WTC11 (cell line): ENCODE measurements at regions not wholly inside any gene's neighbourhood (a gene's known extent, or its start where the extent isn't known, plus 50 kb on each side); places are given as distances from the start of the nearest gene placed in this dataset.
"Not testable (repeated sequence)": the region's sequence is repeated elsewhere in the genome, so short reads cannot be mapped to it uniquely, and the experiment has no call there.

Source experiments
- ATAC-seq: fragments of 200-7000 bp; cut with Tn5 transposase; 2 replicates; pipeline ENCODE4 v1.10.0; 2021; ENCODE audit warnings: mild to moderate bottlenecking, moderate library complexity
- CTCF ChIA-PET: fragments of 300-600 bp; sonication (Branson Sonifier 250); formaldehyde crosslinking; loops from one replicate; lab custom pipeline; 2021; ENCODE audit warnings: antibody characterized with exemption; lab: Charles Lee
- POLR2A ChIA-PET: fragments of 350-600 bp; sonication (Branson Sonifier 250); formaldehyde crosslinking; loops from one replicate; lab custom pipeline; 2021; ENCODE audit warnings: antibody characterized with exemption; lab: Charles Lee
- DNase-seq: peaks from one replicate; pipeline ENCODE4 v3.0.0; 2021; ENCODE audit warnings: low spot score
- H3K27ac Mint-ChIP-seq: 2 replicates; pipeline ENCODE4 v1.8.0; 2021; ENCODE audit warnings: mixed read lengths
- H3K27me3 Mint-ChIP-seq: 2 replicates; pipeline ENCODE4 v1.8.0; 2021; ENCODE audit warnings: low read depth, mild to moderate bottlenecking, moderate library complexity, mixed read lengths
- H3K36me3 Mint-ChIP-seq: 2 replicates; pipeline ENCODE4 v1.8.0; 2021; ENCODE audit warnings: mixed read lengths
- H3K4me1 Mint-ChIP-seq: 2 replicates; pipeline ENCODE4 v1.8.0; 2022; ENCODE audit warnings: mixed read lengths
- H3K4me3 Mint-ChIP-seq: 2 replicates; pipeline ENCODE4 v1.8.0; 2021; ENCODE audit warnings: mild to moderate bottlenecking, moderate library complexity, mixed read lengths
- H3K9me3 Mint-ChIP-seq: 2 replicates; pipeline ENCODE4 v1.8.0; 2021; ENCODE audit warnings: mixed read lengths
- ATF1 ChIP-seq: sonication (generic); formaldehyde crosslinking; IDR thresholded peaks from 2 replicates; pipeline ENCODE4 v1.8.1; 2023; ENCODE audit warnings: mild to moderate bottlenecking, moderate library complexity, missing genetic modification reagents
- ATF6 ChIP-seq: sonication (generic); formaldehyde crosslinking; IDR thresholded peaks from 2 replicates; pipeline ENCODE4 v1.8.1; 2023; ENCODE audit warnings: mild to moderate bottlenecking, missing genetic modification reagents
- ELF4 ChIP-seq: sonication (generic); formaldehyde crosslinking; IDR thresholded peaks from 2 replicates; pipeline ENCODE4 v1.8.1; 2022; ENCODE audit warnings: low read depth, mild to moderate bottlenecking, moderate library complexity, missing genetic modification reagents
- ETV6 ChIP-seq: sonication (generic); formaldehyde crosslinking; IDR thresholded peaks from 2 replicates; pipeline ENCODE4 v1.8.1; 2022; ENCODE audit warnings: mild to moderate bottlenecking, missing genetic modification reagents
- FOXK1 ChIP-seq: sonication (generic); formaldehyde crosslinking; IDR thresholded peaks from 2 replicates; pipeline ENCODE4 v1.8.0; 2022; ENCODE audit warnings: mild to moderate bottlenecking, moderate library complexity, missing genetic modification reagents
- FOXP4 ChIP-seq: sonication (generic); formaldehyde crosslinking; IDR thresholded peaks from 2 replicates; pipeline ENCODE4 v1.8.0; 2022; ENCODE audit warnings: mild to moderate bottlenecking, missing genetic modification reagents
- GTF2I ChIP-seq: fragments of 250-450 bp; sonication (Bioruptor Pico); conservative IDR thresholded peaks from 2 replicates; pipeline ENCODE4 v1.4.0; 2021; ENCODE audit warnings: mild to moderate bottlenecking
- HMGA2 ChIP-seq: fragments of 250-450 bp; sonication (Bioruptor Pico); IDR thresholded peaks from 2 replicates; pipeline ENCODE4 v1.4.0; 2021; ENCODE audit warnings: mild to moderate bottlenecking, moderate library complexity
- IRF1 ChIP-seq: sonication (generic); formaldehyde crosslinking; IDR thresholded peaks from 2 replicates; pipeline ENCODE4 v1.8.0; 2023; ENCODE audit warnings: missing genetic modification reagents
- JAZF1 ChIP-seq: fragments of 250-450 bp; sonication (Bioruptor Pico); IDR thresholded peaks from 2 replicates; pipeline ENCODE4 v1.9.0; 2021; ENCODE audit warnings: moderate library complexity, mild to moderate bottlenecking, inconsistent platforms
- MYBL2 ChIP-seq: sonication (generic); formaldehyde crosslinking; IDR thresholded peaks from 2 replicates; pipeline ENCODE4 v1.8.1; 2023; ENCODE audit warnings: mild to moderate bottlenecking, moderate library complexity, missing genetic modification reagents
- SP1 ChIP-seq: sonication (generic); formaldehyde crosslinking; conservative IDR thresholded peaks from 2 replicates; pipeline ENCODE4 v1.8.1; 2022; ENCODE audit warnings: missing genetic modification reagents
- TCF7 ChIP-seq: sonication (generic); formaldehyde crosslinking; IDR thresholded peaks from 2 replicates; pipeline ENCODE4 v1.8.0; 2022; ENCODE audit warnings: mild to moderate bottlenecking, low read depth, missing genetic modification reagents, moderate library complexity
- TEAD4 ChIP-seq: sonication (generic); formaldehyde crosslinking; IDR thresholded peaks from 2 replicates; pipeline ENCODE4 v1.8.0; 2022; ENCODE audit warnings: mild to moderate bottlenecking, missing genetic modification reagents
- TP53 ChIP-seq: sonication (generic); formaldehyde crosslinking; IDR thresholded peaks from 2 replicates; pipeline ENCODE4 v1.8.1; 2023; ENCODE audit warnings: mild to moderate bottlenecking, missing genetic modification reagents
- ZBTB21 ChIP-seq: sonication (generic); formaldehyde crosslinking; IDR thresholded peaks from 2 replicates; pipeline ENCODE4 v1.8.1; 2023; ENCODE audit warnings: mild to moderate bottlenecking, missing genetic modification reagents, borderline replicate concordance
- ZBTB43 ChIP-seq: sonication (generic); formaldehyde crosslinking; IDR thresholded peaks from 2 replicates; pipeline ENCODE4 v1.8.1; 2023; ENCODE audit warnings: mild to moderate bottlenecking, missing genetic modification reagents
- ZNF232 ChIP-seq: sonication (generic); formaldehyde crosslinking; IDR thresholded peaks from 2 replicates; pipeline ENCODE4 v1.8.0; 2022; ENCODE audit warnings: mild to moderate bottlenecking, missing genetic modification reagents
- ZNF423 ChIP-seq: fragments of 250-450 bp; sonication (Bioruptor Pico); IDR thresholded peaks from 2 replicates; pipeline ENCODE4 v2.1.2; 2022; ENCODE audit warnings: mild to moderate bottlenecking, moderate library complexity

GRCh38 chr10:70987396-70988130, 99.2 kb upstream of the PCBD1 start (continued):
- TF ChIP-seq IRF1 (CRISPR knock-in tag) (no peak), GTF2I (CRISPR knock-in tag) (no peak), ZNF232 (CRISPR knock-in tag) (no peak), TP53 (no peak), TEAD4 (no peak)

GRCh38 chr10:70990156-70990555, 101.8 kb upstream of the PCBD1 start:
- H3K27ac Mint-ChIP-seq, DNase-seq, H3K9me3 Mint-ChIP-seq, ATAC-seq, H3K36me3 Mint-ChIP-seq, H3K27me3 Mint-ChIP-seq, H3K4me3 Mint-ChIP-seq: not testable (repeated sequence)
- peaks cover 16% of the 10 kb centered on the region for H3K4me1 Mint-ChIP-seq
- ChIA-PET CTCF (interaction anchor here (1.6 kb wide), 1 partner anchor 43 kb away, joined by 3 read pairs; no protein-coding TSS in a partner anchor), POLR2A (interaction anchor here (0.5 kb wide), 1 partner anchor 33 kb away, joined by 3 read pairs; no protein-coding TSS in a partner anchor)

- POLR2A ChIA-PET = interaction anchor here (0.5 kb wide), 1 partner anchor 33 kb away, joined by 3 read pairs; no protein-coding TSS in a partner anchor
- Mint-ChIP-seq H3K27ac (no peak overlapping the region), H3K4me1 (peaks cover 14% of the 10 kb centered on the region), H3K4me3 (no peak overlapping the region), H3K27me3 (no peaks in the 10 kb centered on the region; the same call in 1 of the 2 replicates), H3K9me3 (no peaks in the 10 kb centered on the region), H3K36me3 (no peaks in the 10 kb centered on the region)
- CTCF ChIA-PET = interaction anchor here (1.6 kb wide), 1 partner anchor 43 kb away, joined by 3 read pairs; no protein-coding TSS in a partner anchor
- DNase-seq (no peak), ATAC-seq (no peak)
- TF ChIP-seq TCF7 = no peak
- TF ChIP-seq ZBTB43 = no peak
- no peak for TF ChIP-seq SP1 (CRISPR knock-in tag)
- no peak for TF ChIP-seq ATF1 (CRISPR knock-in tag)
- no peak for TF ChIP-seq ZBTB21 (CRISPR knock-in tag)
- TF ChIP-seq FOXP4 (CRISPR knock-in tag) = no peak
- TF ChIP-seq ETV6 (CRISPR knock-in tag) = no peak
- no peak for TF ChIP-seq ZNF423 (CRISPR knock-in tag)
- TF ChIP-seq FOXK1 (CRISPR knock-in tag) = no peak
- no peak for TF ChIP-seq ELF4 (CRISPR knock-in tag)
- TF ChIP-seq TP53 = no peak
- TF ChIP-seq ATF6 = no peak
- TF ChIP-seq MYBL2 (CRISPR knock-in tag) = no peak
- no peak for TF ChIP-seq JAZF1 (CRISPR knock-in tag)
- no peak for TF ChIP-seq HMGA2 (CRISPR knock-in tag)
These were observed 102.3 kb upstream of the PCBD1 start for GRCh38 chr10:70990681-70991080.
